Hematopoietic multipotent progenitor cell treated with erythropoietin and hydrocortisone succinate and interleukin-3 and kit ligand, for 4 days (in vitro differentiated cells): ENCODE measurements at regions not wholly inside any gene's neighbourhood (a gene's known extent, or its start where the extent isn't known, plus 50 kb on each side); places are given as distances from the start of the nearest gene placed in this dataset.

Source experiments
- DNase-seq: peaks from one replicate; pipeline ENCODE4 v3.0.0-alpha.2; 2015

DNA sequence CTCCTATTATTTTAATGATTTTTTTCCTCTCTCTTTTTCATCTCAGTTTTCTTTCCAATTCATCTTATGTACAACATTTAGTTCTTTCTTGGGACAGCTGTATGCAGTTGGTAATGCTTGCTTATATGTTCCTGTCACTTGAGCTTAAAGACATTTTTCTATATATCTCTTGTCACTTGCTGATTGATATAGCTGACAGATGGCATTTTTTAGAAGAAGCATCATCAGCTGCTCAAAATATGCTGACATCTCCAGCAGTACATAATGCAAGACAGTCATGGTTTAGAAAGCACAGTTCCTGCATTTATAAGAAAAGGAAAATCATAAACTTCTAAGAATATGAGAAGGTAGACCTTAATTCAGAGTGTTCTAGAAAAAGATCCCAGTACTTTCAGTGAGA, 56.5 kb downstream of the DCAF8L1 start:
- DNase-seq = no peak

DNA sequence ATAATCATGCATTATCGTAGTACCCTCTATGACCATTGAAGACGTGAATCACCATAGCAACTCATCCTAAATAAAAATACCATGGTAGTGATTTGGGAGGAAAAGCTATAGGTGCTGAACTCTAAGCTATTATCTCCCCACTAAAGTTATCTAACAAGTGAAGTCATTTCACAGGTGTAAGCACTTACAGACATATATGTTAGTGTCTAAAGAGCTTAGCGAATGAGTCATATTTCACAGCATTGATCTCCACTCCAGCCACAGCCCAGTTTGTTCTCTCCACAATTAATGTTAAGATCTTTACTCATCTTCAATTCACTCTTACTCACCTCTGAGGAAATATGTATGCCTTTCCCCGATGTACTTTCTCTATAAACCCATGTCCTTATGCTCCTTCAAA, 57.0 kb downstream of the DCAF8L1 start:
- DNase-seq = no peak

DNA sequence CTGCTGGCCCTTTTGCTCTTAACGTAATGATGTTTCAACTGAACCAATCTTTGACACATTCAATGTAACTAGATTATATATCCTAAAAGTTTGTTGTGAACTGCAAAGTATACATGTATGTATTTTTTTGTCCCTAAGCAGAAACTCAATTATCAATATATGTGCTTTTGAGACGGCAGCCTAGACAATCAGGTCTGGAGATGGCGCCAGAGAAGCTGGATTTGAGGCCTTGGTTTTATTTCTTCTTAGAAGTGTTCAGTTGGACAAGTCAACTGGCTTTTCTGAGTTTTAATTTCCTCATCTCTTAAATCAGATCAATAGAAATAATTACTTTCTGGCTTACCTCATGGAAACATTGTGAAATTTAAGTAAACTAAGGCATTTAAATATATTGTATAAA, 62.5 kb downstream of the DCAF8L1 start:
- DNase-seq = peak; percentile 20

DNA sequence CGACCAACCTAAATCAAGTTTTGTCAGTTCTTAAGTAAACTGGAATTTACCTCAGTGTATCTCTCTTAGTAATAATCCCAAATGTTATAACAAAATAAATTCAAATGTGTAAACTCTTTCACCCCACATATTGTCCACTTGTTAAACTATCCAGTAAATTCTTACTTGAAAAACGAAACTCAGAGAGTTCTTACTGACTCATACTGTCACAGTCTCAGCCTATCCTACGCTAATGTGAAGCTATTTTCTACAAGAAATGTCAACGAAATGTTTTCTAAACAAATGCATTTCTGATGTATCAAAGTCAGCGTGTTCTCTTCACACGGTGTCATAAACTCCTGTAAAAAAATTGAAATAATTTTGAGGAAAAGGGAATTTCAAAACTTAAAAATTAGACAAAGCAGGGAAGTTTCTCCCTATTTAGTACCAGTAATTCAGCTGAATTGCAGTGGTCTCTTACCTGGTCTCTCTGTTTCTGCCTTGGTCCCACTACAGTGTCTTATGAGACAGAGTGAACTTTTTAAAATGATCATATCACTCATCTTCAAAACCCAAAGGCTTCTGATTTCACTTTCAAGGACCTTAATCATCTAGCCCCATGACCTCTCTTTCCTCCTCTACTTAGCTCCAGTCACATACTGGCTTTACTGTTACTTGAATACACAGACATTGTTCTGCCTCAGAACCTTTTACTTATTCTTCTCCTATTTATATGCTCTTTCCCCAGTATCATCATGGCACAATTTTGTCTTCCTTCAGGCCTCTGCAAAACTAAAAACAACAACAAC, 63.3 kb downstream of the DCAF8L1 start:
- DNase-seq = no peak

DNA sequence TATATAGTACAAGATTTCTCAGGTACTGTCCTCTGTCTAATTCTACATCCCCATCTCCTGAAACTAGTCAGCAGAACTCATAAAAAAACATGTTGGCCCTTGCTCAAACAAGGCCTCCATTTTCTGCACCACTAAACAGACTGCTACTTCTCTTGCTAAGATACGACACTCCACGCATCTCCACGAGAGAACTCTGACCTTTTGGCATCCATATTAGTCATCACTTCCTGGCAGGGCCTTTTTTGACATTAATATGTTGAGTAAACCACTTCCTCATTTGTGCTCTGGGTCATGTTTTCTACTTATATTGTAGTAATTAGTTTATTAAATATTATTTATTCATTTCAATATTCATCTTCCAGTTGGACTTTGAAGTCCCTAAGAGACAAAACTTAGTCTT, 65.6 kb downstream of the DCAF8L1 start:
- peak; percentile 41 for DNase-seq

DNA sequence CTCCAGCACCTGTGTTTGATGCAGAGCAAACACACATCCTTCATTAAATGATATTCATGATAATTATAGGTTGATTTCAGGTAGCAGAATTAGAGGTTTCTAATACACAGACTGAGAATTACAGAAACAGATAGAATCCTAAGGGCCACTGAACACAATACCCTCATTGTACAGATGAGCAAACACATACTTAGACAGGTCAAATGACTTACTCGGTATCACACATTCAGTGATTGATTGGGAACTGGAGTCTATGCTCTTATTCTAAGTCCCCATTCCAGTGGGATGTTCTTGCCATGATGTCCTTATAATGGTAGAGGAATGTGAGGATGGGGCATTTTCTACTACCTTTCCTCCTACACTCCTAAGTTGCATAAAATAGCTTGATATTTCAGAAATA, 70.8 kb downstream of the DCAF8L1 start:
- DNase-seq = no peak

DNA sequence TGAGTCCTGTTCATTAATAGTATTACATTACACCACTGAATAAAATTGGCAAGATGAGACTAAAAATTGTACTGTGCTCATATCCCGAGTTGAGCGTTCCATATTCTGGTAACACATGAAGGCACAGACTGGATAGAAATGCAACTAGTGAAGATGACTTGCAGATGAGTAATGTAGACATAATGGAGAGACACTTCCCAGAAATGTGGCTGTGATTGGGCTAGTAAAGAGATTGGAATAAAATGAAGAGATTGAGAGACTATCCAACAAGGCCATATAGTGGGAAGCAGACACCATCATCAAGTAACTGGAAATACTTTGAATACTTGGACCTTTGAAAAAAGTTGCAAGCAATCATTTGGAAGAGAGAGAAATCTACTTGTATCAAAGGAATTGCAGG, 77.3 kb downstream of the DCAF8L1 start:
- no peak for DNase-seq

DNA sequence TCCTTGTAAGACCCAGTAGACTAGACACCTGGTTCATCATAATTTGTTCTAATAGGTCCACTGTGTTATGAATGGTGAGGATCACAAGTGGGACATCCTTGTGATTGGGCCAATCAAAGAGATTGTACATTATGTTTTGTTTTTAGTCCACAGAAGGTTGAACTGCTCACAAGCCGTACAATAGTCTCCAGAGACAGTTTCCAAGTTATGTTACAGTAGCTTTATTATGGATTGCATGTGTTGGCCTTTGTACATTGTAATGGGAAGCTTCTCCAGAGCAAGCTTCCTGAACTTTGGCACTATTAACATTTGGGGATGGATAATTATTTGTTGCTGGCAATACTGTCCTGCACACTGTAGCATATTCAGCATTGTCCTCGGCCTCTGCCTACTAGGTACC, 86.1 kb downstream of the MAGEB10 start:
- DNase-seq = no peak

DNA sequence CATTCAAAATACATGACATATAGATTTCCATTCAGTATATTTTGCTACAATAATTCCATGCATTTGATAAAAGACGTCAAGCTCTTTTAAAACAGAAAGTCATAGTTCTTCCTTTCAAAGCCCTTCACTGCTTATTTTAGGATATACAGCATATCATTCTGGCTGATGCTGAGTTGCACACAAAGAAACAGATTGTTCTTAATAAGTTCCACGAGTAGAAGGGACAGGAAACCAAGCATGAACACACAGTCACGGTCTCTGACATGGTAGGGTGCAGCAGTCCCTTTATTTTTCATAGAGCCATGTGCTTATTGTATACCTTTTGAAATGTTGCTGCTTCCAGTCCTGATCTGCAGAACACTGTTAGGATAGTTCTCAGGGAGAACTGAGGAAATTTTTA, 85.4 kb downstream of the MAGEB10 start:
- no peak for DNase-seq

DNA sequence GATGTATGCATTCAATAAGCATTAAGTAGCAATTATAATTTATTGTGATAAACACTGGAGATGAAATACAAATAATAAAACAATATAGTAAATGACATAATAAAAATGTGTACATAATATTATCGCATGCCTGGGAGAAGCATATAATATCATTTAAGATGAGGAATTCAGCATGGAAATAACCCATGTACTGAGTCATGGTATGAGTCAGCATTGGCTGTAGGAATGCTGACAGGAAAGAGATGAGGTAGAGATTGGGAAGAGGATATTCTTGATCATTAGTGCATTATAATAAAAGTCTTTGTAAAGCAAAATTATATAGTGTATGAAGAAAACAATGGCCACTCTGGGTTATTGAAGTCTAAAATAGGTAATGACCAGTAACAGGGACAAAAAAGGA, 82.8 kb downstream of the MAGEB10 start:
- DNase-seq = no peak

DNA sequence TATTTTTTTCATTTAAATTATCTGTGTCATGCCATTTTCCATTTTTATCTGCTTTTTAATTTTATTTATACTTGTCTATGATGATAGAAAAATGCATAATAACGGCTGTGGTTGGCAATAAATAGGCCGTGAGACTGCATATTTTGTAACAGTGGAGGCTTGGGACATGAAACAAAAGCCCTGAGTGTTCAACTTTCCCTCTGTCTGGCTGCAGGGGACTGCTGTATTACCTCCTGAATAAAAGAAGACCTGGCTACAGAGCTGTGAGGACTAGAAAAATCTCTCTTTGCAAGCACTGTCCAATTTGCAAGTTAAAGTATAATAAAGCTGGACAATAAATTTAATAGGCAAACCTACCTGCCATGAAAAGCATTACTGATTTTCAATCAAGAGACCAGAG, 82.1 kb downstream of the MAGEB10 start:
- DNase-seq = no peak

DNA sequence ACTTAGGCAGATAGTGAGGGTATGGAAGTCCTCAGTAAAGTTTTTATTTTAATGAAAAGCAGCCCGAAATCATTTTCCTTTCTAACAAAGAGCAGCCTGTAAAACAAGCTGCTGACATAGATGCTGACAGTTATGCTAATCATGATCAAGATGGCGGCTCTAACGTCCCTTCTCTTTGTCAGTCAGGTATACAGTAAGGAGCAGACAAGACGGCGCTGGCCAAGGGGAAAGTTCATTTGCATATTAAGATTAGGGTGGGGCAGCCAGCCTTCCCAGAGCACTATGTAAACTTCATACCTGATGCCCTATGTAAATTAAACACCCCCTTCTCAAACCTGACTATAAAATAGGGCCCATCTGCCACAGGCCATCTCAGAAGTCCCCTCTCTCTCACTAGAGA, 76.9 kb downstream of the MAGEB10 start:
- DNase-seq = no peak

DNA sequence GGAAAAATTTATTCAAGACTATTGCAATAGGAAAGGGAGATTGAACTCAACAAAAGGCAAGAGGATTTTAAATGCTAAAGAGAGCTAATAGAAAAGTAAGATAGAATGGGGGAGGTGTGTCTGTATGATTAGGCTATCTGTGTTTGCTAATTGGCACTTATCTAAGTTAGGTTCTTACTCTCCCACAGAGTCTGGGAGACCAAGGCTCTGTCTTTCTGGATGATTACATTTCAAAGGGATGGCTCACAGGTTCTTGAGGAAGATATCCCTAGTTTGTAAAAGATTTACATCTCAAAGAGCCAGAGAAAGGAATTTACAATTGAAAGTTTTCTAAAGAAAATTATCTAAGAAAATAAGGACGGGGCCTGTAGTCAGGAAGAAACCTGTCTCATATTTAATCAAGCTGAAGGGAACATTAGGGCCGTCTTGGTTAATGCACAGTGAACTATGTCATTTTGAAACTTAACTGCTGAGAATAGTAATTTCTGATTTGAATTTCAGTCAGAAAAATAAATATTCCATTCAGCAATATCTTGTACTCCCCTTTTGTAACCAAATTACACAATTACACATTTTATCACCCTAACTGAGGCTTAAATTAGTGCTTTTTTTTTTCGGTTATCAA, 75.8 kb downstream of the MAGEB10 start:
- DNase-seq = no peak

DNA sequence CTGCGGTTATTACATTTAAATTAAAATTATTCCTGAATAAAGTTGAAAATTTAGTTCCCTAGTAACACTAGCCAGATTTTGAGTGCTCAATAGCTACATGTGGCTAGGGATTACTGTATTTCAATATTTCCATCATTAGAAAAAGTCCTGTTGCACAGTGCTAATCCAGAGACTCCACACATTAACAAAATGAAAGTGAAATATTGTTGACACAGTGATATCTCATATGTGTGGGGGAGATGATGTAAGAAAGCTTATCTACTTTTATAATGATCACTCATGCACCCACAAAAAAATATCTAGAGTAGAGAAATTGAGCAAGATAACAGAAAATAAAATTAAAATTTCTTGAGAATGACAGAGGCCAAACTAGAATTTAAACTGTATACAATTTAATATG, 74.9 kb downstream of the MAGEB10 start:
- DNase-seq = no peak

DNA sequence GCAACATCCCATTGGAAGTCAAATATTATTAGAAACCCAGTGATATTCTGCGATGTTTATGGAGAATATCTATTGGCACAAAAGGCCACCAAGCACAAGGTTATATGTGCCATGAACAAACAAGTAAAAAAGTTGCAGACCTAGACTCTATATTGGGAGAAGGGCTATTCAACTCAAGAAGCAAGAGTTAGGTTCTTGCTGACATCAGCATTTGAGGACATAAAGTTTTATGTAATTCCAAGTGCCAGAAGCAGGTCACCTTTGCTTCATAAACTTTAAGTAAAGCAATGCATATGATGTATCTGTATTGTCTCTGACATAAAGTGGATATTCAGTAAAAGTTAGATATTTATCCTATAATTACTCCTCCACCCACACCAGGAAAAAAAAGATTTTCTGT, 71.1 kb downstream of the MAGEB10 start:
- no peak for DNase-seq
